GM23338 (cell line): ENCODE measurements at regions not wholly inside any gene's neighbourhood (a gene's known extent, or its start where the extent isn't known, plus 50 kb on each side); places are given as distances from the start of the nearest gene placed in this dataset.

Source experiments
- ATAC-seq: fragments of 200-7000 bp; cut with Tn5 transposase; 3 replicates; pipeline ENCODE4 v1.9.1; 2020
- DNase-seq: peaks from one replicate; pipeline ENCODE4 v3.0.0-alpha.2; 2015; ENCODE audit warnings: low spot score
- H2AFZ ChIP-seq: fragments of 200-600 bp; sonication (generic); 2 replicates; pipeline ENCODE4 v1.8.0; 2016; ENCODE audit warnings: antibody characterized with exemption, mild to moderate bottlenecking, moderate library complexity
- H3F3A ChIP-seq: fragments of 200-600 bp; sonication (generic); replicated peaks from 2 replicates; pipeline ENCODE4 v1.8.0; 2017; ENCODE audit warnings: antibody characterized with exemption, mixed run types, low read depth
- H3K27ac ChIP-seq: fragments of 200-600 bp; sonication (generic); 2 replicates; pipeline ENCODE4 v1.6.1; 2016; ENCODE audit warnings: low read depth
- H3K27me3 ChIP-seq: fragments of 200-600 bp; sonication (generic); 2 replicates; pipeline ENCODE4 v1.8.0; 2016; ENCODE audit warnings: mild to moderate bottlenecking, mixed run types, moderate library complexity; ENCODE audit not compliant: insufficient read depth
- H3K36me3 ChIP-seq: fragments of 200-600 bp; sonication (generic); 2 replicates; pipeline ENCODE4 v1.8.0; 2016; ENCODE audit warnings: mild to moderate bottlenecking; ENCODE audit not compliant: insufficient read depth
- H3K4me1 ChIP-seq: fragments of 200-600 bp; sonication (generic); 2 replicates; pipeline ENCODE4 v1.8.0; 2016; ENCODE audit warnings: mild to moderate bottlenecking, moderate library complexity; ENCODE audit not compliant: insufficient read depth
- H3K4me2 ChIP-seq: fragments of 200-600 bp; sonication (generic); 2 replicates; pipeline ENCODE4 v1.7.1; 2017; ENCODE audit warnings: mixed run types
- H3K4me3 ChIP-seq: fragments of 200-600 bp; sonication (generic); 2 replicates; pipeline ENCODE4 v1.6.1; 2016; ENCODE audit warnings: mixed run types
- H3K79me2 ChIP-seq: fragments of 200-600 bp; sonication (generic); replicated peaks from 2 replicates; pipeline ENCODE4 v1.8.0; 2017; ENCODE audit warnings: mild to moderate bottlenecking; ENCODE audit not compliant: insufficient read depth
- H3K9me2 ChIP-seq: fragments of 200-600 bp; sonication (generic); 2 replicates; pipeline ENCODE4 v1.8.0; 2017; ENCODE audit not compliant: insufficient read depth
- H4K20me1 ChIP-seq: fragments of 200-600 bp; sonication (generic); replicated peaks from 2 replicates; pipeline ENCODE4 v1.8.0; 2017; ENCODE audit warnings: mild to moderate bottlenecking; ENCODE audit not compliant: insufficient read depth
- H3K27ac Mint-ChIP-seq: 2 replicates; pipeline ENCODE4 v1.8.0; 2020; ENCODE audit warnings: inconsistent platforms, mild to moderate bottlenecking, moderate library complexity, mixed read lengths
- H3K27me3 Mint-ChIP-seq: 3 replicates; pipeline ENCODE4 v1.8.0; 2022; ENCODE audit warnings: low read depth, mild to moderate bottlenecking, moderate library complexity, mixed read lengths, inconsistent platforms; ENCODE audit not compliant: insufficient read depth, poor library complexity
- H3K36me3 Mint-ChIP-seq: 3 replicates; pipeline ENCODE4 v1.8.0; 2021; ENCODE audit warnings: low read depth, mild to moderate bottlenecking, inconsistent platforms, moderate library complexity, mixed read lengths
- H3K4me1 Mint-ChIP-seq: 3 replicates; pipeline ENCODE4 v1.8.0; 2020; ENCODE audit warnings: mild to moderate bottlenecking, inconsistent platforms, mixed read lengths
- H3K4me3 Mint-ChIP-seq: 3 replicates; pipeline ENCODE4 v1.8.0; 2021; ENCODE audit warnings: moderate library complexity, mild to moderate bottlenecking, inconsistent platforms, mixed read lengths
- H3K9me3 Mint-ChIP-seq: 3 replicates; pipeline ENCODE4 v1.8.0; 2020; ENCODE audit warnings: moderate library complexity, mild to moderate bottlenecking, inconsistent platforms, mixed read lengths
- CREB1 ChIP-seq: fragments of 250-450 bp; sonication (Bioruptor Pico); IDR thresholded peaks from 2 replicates; pipeline ENCODE4 v1.5.0; 2020; ENCODE audit warnings: low read depth, mild to moderate bottlenecking, moderate library complexity
- CTCF ChIP-seq, 2 experiments: fragments of 200-600 bp in 1 of 2; sonication (generic) in 1 of 2; conservative IDR thresholded peaks; 2 replicates each; pipeline versions ENCODE4 v1.5.1 to v1.6.1; 2016 to 2017; ENCODE audit warnings: antibody characterized with exemption in 2 of 2, low read depth in 2 of 2, mild to moderate bottlenecking in 2 of 2, moderate library complexity in 1 of 2
- EZH2 ChIP-seq: fragments of 200-600 bp; sonication (generic); IDR thresholded peaks from one replicate; pipeline ENCODE4 v1.8.0; 2017; ENCODE audit warnings: antibody characterized with exemption, mild to moderate bottlenecking, low read depth; ENCODE audit not compliant: unreplicated experiment
- EZH2phosphoT487 ChIP-seq: fragments of 200-600 bp; sonication (generic); IDR thresholded peaks from one replicate; pipeline ENCODE4 v1.8.1; 2018; ENCODE audit warnings: antibody characterized with exemption; ENCODE audit not compliant: unreplicated experiment
- JUNB ChIP-seq: IDR thresholded peaks from one replicate; pipeline ENCODE4 v1.6.1; 2016; ENCODE audit warnings: antibody characterized with exemption; ENCODE audit not compliant: unreplicated experiment
- NANOG ChIP-seq: IDR thresholded peaks from 2 replicates; pipeline ENCODE4 v1.6.1; 2016; ENCODE audit warnings: antibody characterized with exemption, borderline replicate concordance
- POLR2AphosphoS5 ChIP-seq: IDR thresholded peaks from 2 replicates; pipeline ENCODE4 v1.6.1; 2016; ENCODE audit warnings: antibody characterized with exemption, low read depth
- ZNF114 ChIP-seq: fragments of 250-450 bp; sonication (Bioruptor Pico); IDR thresholded peaks from 2 replicates; pipeline ENCODE4 v1.5.0; 2020; ENCODE audit warnings: mild to moderate bottlenecking, moderate library complexity
- ZNF331 ChIP-seq: fragments of 250-450 bp; sonication (Bioruptor Pico); IDR thresholded peaks from 2 replicates; pipeline ENCODE4 v1.5.0; 2020; ENCODE audit warnings: low read depth, mild to moderate bottlenecking, moderate library complexity
- TF ChIP-seq, protein P1 (sequence below): fragments of 250-450 bp; sonication (Bioruptor Pico); IDR thresholded peaks from 2 replicates; pipeline ENCODE4 v1.5.0; 2020; ENCODE audit warnings: mild to moderate bottlenecking, moderate library complexity
- TF ChIP-seq, protein P2 (sequence below): IDR thresholded peaks from 2 replicates; pipeline ENCODE4 v1.6.1; 2016; ENCODE audit warnings: antibody characterized with exemption

GRCh38 chr5:68087866-68088265 is 127.7 kb upstream of the PIK3R1 start (continued):
- TF ChIP-seq, protein P1, sequence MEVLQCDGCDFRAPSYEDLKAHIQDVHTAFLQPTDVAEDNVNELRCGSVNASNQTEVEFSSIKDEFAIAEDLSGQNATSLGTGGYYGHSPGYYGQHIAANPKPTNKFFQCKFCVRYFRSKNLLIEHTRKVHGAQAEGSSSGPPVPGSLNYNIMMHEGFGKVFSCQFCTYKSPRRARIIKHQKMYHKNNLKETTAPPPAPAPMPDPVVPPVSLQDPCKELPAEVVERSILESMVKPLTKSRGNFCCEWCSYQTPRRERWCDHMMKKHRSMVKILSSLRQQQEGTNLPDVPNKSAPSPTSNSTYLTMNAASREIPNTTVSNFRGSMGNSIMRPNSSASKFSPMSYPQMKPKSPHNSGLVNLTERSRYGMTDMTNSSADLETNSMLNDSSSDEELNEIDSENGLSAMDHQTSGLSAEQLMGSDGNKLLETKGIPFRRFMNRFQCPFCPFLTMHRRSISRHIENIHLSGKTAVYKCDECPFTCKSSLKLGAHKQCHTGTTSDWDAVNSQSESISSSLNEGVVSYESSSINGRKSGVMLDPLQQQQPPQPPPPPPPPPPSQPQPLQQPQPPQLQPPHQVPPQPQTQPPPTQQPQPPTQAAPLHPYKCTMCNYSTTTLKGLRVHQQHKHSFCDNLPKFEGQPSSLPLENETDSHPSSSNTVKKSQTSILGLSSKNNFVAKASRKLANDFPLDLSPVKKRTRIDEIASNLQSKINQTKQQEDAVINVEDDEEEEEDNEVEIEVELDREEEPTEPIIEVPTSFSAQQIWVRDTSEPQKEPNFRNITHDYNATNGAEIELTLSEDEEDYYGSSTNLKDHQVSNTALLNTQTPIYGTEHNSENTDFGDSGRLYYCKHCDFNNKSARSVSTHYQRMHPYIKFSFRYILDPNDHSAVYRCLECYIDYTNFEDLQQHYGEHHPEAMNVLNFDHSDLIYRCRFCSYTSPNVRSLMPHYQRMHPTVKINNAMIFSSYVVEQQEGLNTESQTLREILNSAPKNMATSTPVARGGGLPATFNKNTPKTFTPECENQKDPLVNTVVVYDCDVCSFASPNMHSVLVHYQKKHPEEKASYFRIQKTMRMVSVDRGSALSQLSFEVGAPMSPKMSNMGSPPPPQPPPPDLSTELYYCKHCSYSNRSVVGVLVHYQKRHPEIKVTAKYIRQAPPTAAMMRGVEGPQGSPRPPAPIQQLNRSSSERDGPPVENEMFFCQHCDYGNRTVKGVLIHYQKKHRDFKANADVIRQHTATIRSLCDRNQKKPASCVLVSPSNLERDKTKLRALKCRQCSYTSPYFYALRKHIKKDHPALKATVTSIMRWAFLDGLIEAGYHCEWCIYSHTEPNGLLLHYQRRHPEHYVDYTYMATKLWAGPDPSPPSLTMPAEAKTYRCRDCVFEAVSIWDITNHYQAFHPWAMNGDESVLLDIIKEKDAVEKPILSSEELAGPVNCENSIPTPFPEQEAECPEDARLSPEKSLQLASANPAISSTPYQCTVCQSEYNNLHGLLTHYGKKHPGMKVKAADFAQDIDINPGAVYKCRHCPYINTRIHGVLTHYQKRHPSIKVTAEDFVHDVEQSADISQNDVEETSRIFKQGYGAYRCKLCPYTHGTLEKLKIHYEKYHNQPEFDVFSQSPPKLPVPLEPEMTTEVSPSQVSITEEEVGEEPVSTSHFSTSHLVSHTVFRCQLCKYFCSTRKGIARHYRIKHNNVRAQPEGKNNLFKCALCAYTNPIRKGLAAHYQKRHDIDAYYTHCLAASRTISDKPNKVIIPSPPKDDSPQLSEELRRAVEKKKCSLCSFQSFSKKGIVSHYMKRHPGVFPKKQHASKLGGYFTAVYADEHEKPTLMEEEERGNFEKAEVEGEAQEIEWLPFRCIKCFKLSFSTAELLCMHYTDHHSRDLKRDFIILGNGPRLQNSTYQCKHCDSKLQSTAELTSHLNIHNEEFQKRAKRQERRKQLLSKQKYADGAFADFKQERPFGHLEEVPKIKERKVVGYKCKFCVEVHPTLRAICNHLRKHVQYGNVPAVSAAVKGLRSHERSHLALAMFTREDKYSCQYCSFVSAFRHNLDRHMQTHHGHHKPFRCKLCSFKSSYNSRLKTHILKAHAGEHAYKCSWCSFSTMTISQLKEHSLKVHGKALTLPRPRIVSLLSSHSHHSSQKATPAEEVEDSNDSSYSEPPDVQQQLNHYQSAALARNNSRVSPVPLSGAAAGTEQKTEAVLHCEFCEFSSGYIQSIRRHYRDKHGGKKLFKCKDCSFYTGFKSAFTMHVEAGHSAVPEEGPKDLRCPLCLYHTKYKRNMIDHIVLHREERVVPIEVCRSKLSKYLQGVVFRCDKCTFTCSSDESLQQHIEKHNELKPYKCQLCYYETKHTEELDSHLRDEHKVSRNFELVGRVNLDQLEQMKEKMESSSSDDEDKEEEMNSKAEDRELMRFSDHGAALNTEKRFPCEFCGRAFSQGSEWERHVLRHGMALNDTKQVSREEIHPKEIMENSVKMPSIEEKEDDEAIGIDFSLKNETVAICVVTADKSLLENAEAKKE (CRISPR knock-in tag): no peak
- TF ChIP-seq EZH2phosphoT487: no peak
- no peak for TF ChIP-seq POLR2AphosphoS5
- no peak for TF ChIP-seq CREB1 (CRISPR knock-in tag)
- no peak for TF ChIP-seq JUNB
- TF ChIP-seq, protein P2, sequence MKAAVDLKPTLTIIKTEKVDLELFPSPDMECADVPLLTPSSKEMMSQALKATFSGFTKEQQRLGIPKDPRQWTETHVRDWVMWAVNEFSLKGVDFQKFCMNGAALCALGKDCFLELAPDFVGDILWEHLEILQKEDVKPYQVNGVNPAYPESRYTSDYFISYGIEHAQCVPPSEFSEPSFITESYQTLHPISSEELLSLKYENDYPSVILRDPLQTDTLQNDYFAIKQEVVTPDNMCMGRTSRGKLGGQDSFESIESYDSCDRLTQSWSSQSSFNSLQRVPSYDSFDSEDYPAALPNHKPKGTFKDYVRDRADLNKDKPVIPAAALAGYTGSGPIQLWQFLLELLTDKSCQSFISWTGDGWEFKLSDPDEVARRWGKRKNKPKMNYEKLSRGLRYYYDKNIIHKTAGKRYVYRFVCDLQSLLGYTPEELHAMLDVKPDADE: no peak

DNA sequence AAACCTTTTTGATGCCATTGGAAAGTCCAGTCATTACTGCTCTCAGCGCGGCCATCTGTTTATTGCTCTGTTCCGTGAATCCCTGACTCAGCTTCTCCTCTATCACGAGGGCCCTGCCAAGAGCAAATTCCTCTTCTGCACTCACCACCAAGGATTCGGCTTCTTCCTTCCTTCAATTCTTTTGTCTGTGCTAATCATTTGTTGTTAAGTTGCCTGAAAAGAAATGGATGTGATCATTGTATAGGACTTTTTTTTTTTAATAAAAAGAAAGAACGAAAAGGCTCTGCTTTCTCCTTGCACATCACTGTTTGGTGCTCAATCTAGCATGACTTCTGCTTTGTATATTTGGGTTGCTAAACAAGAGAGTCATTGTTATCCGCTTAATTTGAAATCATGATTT is 128.7 kb upstream of the PIK3R1 start:
- no peaks in the 10 kb centered on the region for H3K36me3 ChIP-seq
- peaks cover 6% of the 10 kb centered on the region; the same call in 1 of the 3 replicates for H3K9me3 Mint-ChIP-seq
- H3K79me2 ChIP-seq: no peaks in the 10 kb centered on the region
- no peak for DNase-seq
- peaks cover 4% of the 10 kb centered on the region for H3K27me3 Mint-ChIP-seq
- no peak overlapping the region for H3K4me3 ChIP-seq
- no peak for ATAC-seq
- no peak overlapping the region for H3K4me2 ChIP-seq
- H3K9me2 ChIP-seq: peaks cover 13% of the 10 kb centered on the region
- no peak overlapping the region for H3K27ac Mint-ChIP-seq
- no peaks in the 10 kb centered on the region for H4K20me1 ChIP-seq
- H3K4me1 ChIP-seq: no peaks in the 10 kb centered on the region
- H3K36me3 Mint-ChIP-seq: no peaks in the 10 kb centered on the region
- no peak overlapping the region for H3K27ac ChIP-seq
- H3K4me3 Mint-ChIP-seq: no peak overlapping the region
- no peaks in the 10 kb centered on the region for H3K27me3 ChIP-seq
- H3F3A ChIP-seq: no peaks in the 10 kb centered on the region
- TF ChIP-seq EZH2phosphoT487 (no peak), EZH2 (no peak), NANOG (no peak), POLR2AphosphoS5 (no peak), CTCF (conservative IDR thresholded peaks at IDR 0.05; ENCODE audit: low read depth in 2 of 2) (no peak), ZNF114 (CRISPR knock-in tag) (no peak), ZNF331 (CRISPR knock-in tag) (no peak)
- H2AFZ ChIP-seq: no peak overlapping the region
- no peaks in the 10 kb centered on the region for H3K4me1 Mint-ChIP-seq
